ENCODE measurements at regions not wholly inside any gene's neighbourhood (a gene's known extent, or its start where the extent isn't known, plus 50 kb on each side); places are given as distances from the start of the nearest gene placed in this dataset.
A peak's percentile ranks its signal among the peaks of the same experiment; 100 is the strongest.
"Not testable (repeated sequence)": the region's sequence is repeated elsewhere in the genome, so short reads cannot be mapped to it uniquely, and the experiment has no call there.

DNA sequence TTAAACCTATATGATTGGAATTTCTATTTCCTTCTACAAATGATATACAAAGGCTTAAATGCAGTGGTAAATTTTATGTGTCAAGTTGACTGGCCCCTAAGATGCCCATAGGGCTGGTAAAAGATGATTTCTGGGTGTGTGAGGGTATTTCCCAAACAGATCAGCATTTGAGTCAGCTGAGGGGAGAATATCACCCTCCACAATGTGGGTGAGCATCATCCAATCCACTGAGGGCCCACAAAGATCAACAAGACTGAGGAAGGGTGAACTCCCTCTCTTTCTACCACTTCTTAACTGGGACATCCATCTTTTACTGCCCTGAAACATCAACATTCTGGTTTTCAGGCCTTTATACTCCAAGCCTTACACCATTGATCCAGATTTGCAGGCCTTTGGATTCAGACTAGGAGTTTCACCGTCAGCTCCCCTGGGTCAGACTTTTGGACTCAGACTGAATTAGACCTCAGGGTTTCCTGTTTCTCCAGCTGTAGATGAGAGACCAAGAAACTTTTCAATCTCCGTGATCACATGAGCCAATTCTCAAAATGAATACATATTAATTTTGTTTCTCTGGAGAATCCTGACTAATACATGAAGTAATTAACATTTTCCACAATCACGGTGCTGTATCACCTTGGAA is 1020.7 kb upstream of the SLIT2 start:
- no peak for DNase-seq (ENCODE audit: extremely low read depth, low read depth)
- TF ChIP-seq, protein P1, sequence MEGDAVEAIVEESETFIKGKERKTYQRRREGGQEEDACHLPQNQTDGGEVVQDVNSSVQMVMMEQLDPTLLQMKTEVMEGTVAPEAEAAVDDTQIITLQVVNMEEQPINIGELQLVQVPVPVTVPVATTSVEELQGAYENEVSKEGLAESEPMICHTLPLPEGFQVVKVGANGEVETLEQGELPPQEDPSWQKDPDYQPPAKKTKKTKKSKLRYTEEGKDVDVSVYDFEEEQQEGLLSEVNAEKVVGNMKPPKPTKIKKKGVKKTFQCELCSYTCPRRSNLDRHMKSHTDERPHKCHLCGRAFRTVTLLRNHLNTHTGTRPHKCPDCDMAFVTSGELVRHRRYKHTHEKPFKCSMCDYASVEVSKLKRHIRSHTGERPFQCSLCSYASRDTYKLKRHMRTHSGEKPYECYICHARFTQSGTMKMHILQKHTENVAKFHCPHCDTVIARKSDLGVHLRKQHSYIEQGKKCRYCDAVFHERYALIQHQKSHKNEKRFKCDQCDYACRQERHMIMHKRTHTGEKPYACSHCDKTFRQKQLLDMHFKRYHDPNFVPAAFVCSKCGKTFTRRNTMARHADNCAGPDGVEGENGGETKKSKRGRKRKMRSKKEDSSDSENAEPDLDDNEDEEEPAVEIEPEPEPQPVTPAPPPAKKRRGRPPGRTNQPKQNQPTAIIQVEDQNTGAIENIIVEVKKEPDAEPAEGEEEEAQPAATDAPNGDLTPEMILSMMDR (IDR thresholded peaks at IDR 0.05; ENCODE audit: low read depth, low read length): no peak

DNA sequence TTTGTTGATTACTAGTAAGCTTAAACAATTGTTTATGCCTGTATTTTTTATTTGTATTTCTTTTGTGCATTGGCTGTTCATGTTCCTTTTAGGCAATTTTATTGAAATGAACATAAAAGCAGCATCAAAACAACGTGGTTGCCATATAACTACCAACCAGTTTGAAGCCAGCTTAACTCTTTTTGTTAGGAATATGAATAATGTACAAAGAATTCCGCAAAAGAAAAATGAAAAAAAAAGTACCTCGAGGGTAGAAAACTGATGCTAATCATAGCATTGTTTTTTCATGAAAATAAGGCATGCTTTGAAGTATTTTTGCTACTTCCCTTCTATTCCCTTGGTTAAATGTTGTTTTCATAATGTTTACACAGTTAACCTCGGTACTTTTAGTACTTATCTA is 1024.0 kb upstream of the SLIT2 start:
- DNase-seq (ENCODE audit: extremely low read depth, low read depth): no peak
- TF ChIP-seq, protein P1 (IDR thresholded peaks at IDR 0.05; ENCODE audit: low read depth, low read length): no peak

DNA sequence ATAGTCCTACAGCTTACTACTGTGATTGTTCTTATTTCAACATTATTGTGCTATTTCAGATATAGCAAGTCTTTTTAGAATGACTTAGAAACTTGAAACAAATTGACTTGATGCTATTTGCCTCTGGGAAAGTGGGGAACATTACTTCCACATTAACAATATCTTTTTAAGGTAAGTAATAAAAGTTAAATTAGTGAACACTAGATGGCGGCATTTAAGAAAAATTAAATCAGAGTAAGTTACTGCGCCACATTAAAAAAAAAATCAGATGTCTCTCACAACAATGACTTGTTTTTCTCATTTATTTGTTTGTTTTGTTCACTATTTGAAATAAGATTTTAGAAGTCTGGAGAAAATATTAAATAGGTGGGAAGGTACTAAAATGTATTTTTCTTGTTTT is 1026.9 kb upstream of the SLIT2 start:
- TF ChIP-seq, protein P1 (IDR thresholded peaks at IDR 0.05; ENCODE audit: low read depth, low read length): no peak; the same call in none of the 2 replicates
- DNase-seq (ENCODE audit: extremely low read depth, low read depth): peak; percentile 4

DNA sequence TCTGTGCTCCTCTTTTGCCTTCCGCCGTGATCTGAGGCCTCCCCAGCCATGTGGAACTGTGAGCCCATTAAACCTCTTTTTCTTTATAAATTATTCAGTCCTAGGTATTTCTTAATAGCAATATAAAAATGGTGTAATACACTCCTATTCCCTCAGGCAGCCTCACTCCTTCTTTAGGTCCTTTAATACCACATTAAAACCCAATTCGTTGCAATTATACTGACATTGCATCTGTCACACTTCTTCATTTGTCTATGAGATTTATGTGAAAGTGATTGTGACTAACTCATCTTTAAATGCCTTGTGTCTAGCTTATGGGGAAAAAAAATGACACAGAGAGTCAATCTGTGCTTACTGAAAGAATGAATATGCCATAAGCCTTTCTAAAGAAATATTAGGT is 1035.2 kb upstream of the SLIT2 start:
- DNase-seq (ENCODE audit: extremely low read depth, low read depth): no peak
- TF ChIP-seq, protein P1 (IDR thresholded peaks at IDR 0.05; ENCODE audit: low read depth, low read length): no peak

DNA sequence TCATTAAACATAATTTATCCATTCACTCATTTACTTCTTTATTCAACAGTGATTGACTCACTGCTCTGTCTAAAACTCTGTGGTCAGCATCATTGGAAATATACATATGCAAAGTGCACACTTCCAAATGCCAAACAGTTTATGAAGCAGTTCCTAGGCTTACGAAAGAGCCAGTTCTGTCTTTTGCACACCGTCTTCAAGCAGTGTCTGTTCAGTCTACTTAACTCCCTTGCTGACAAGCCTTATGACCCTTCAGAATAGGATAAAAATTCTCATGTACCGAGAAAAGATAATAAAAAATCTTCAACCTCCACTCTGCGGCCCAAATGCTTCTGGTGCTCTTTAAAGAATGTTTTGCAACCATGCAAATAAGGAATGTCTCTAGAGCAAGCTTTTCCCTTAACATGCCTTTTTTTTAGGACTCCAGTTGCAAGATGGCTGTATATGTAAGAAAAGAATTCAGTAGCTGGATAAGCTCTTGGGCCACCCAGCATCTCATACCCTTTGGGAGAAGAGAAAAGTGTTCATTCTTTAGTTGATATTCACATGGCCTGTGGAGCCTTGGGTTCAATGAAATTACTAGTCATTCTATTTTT is 1037.0 kb upstream of the SLIT2 start:
- no peak for DNase-seq (ENCODE audit: extremely low read depth, low read depth)
- TF ChIP-seq, protein P1 (IDR thresholded peaks at IDR 0.05; ENCODE audit: low read depth, low read length): no peak

DNA sequence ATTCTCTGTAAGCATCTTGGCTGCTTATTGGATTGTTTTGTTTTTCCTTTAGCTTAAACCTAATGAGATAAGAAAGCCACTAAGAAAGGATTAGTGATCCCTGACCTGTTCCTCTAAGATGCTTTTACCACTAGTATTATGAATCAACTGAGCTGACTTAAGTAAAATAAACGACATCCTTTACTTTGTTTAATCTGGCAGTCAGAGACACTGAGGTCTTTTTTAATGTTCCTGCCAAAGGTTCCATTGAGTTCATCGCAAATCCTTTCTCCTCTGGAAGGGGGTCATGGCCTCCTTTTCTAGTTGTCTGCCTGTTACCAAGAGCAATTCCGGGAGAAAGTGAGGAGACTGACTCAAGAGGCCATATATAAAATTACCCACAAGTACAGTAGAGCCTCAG is 1038.3 kb upstream of the SLIT2 start:
- DNase-seq (ENCODE audit: extremely low read depth, low read depth): no peak
- TF ChIP-seq, protein P1 (IDR thresholded peaks at IDR 0.05; ENCODE audit: low read depth, low read length): no peak

DNA sequence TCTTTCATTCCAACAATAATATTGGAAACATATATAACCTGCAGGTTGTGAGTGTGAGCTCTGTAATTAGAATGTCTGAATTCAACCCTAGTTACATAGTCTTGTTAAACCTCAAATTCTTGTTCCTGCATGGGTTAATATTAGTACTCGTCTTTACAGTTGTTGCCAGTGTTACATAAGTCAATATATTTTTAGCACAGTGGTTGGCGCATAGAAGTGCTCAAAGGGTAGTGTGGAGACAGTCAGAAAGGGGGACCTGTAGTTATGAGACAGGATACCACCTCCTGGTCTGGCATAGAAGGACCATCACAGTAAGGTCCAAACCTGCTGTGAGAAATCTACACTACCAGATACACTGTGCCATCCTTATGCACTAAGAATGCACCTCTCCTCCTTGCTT is 1045.9 kb upstream of the SLIT2 start:
- DNase-seq (ENCODE audit: extremely low read depth, low read depth): no peak
- TF ChIP-seq, protein P1 (IDR thresholded peaks at IDR 0.05; ENCODE audit: low read depth, low read length): no peak

DNA sequence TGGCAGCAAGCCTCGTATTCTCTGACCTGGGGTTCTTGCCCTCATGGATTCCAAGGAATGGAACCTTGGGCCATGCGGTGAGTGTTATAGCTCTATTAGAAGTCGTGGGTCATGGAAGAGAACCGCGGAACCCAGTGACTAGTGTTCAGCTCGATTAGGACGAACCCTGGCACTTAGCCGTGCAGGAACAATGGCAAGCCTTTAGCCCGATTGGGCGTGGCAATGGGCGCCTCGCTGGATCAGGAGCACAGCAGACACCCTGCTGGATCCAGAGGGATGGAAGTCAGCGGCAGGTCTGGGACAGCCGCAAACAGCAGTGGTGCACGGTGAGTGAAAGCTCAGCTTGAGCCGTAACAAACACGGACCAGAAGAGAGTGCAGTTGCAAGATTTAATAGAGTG is 1053.9 kb upstream of the SLIT2 start:
- DNase-seq (ENCODE audit: extremely low read depth, low read depth): not testable (repeated sequence)

All from AG09319 (cell line).